Nephron progenitor cell (in vitro differentiated cells): ENCODE measurements at regions not wholly inside any gene's neighbourhood (a gene's known extent, or its start where the extent isn't known, plus 50 kb on each side); places are given as distances from the start of the nearest gene placed in this dataset.

Source experiments
- DNase-seq: peaks from one replicate; pipeline ENCODE4 v3.0.0; 2021
- H3K27ac Mint-ChIP-seq: 2 replicates; pipeline ENCODE4 v1.8.0; 2021; ENCODE audit warnings: mild to moderate bottlenecking, moderate library complexity, mixed read lengths
- H3K27me3 Mint-ChIP-seq: 2 replicates; pipeline ENCODE4 v1.8.0; 2021; ENCODE audit warnings: mild to moderate bottlenecking, low read depth, mixed read lengths; ENCODE audit not compliant: poor library complexity
- H3K36me3 Mint-ChIP-seq: 2 replicates; pipeline ENCODE4 v1.8.0; 2021; ENCODE audit warnings: low read depth, mixed read lengths
- H3K4me1 Mint-ChIP-seq: 2 replicates; pipeline ENCODE4 v1.8.0; 2021; ENCODE audit warnings: mixed read lengths
- H3K4me3 Mint-ChIP-seq: 2 replicates; pipeline ENCODE4 v1.8.0; 2021; ENCODE audit warnings: mild to moderate bottlenecking, moderate library complexity, mixed read lengths
- H3K9me3 Mint-ChIP-seq: 2 replicates; pipeline ENCODE4 v1.8.0; 2021; ENCODE audit warnings: mild to moderate bottlenecking, moderate library complexity, mixed read lengths
- TF ChIP-seq, protein P1 (sequence below): fragments of 200-600 bp; sonication (generic); IDR thresholded peaks from 2 replicates; pipeline ENCODE4 v1.5.0; 2021; ENCODE audit warnings: antibody characterized with exemption

DNA sequence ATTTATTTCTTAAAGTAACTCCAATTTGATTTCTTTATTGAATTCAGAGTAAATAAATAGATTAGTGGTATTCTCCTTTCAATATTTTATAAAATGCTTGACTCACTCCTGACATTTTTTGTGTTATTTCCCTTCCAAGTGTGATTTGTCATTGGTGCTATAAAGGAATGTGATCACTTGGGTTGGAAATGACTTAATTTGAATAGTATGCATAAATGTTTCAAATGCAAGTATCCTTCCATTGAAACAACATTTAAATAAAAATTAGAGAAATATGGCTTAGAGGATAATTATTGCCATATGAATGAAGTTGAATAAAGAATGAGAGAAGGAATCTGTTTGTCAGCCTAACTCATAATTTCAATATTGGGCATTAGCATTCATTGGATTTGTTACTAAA lies 182.7 kb downstream of the PABPC4L start:
- TF ChIP-seq, protein P1, sequence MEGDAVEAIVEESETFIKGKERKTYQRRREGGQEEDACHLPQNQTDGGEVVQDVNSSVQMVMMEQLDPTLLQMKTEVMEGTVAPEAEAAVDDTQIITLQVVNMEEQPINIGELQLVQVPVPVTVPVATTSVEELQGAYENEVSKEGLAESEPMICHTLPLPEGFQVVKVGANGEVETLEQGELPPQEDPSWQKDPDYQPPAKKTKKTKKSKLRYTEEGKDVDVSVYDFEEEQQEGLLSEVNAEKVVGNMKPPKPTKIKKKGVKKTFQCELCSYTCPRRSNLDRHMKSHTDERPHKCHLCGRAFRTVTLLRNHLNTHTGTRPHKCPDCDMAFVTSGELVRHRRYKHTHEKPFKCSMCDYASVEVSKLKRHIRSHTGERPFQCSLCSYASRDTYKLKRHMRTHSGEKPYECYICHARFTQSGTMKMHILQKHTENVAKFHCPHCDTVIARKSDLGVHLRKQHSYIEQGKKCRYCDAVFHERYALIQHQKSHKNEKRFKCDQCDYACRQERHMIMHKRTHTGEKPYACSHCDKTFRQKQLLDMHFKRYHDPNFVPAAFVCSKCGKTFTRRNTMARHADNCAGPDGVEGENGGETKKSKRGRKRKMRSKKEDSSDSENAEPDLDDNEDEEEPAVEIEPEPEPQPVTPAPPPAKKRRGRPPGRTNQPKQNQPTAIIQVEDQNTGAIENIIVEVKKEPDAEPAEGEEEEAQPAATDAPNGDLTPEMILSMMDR = no peak
- H3K4me1 Mint-ChIP-seq = no peaks in the 10 kb centered on the region
- H3K27me3 Mint-ChIP-seq = no peaks in the 10 kb centered on the region
- H3K27ac Mint-ChIP-seq = no peak overlapping the region
- no peaks in the 10 kb centered on the region for H3K36me3 Mint-ChIP-seq
- no peak for DNase-seq
- no peak overlapping the region for H3K4me3 Mint-ChIP-seq
- no peaks in the 10 kb centered on the region for H3K9me3 Mint-ChIP-seq

DNA sequence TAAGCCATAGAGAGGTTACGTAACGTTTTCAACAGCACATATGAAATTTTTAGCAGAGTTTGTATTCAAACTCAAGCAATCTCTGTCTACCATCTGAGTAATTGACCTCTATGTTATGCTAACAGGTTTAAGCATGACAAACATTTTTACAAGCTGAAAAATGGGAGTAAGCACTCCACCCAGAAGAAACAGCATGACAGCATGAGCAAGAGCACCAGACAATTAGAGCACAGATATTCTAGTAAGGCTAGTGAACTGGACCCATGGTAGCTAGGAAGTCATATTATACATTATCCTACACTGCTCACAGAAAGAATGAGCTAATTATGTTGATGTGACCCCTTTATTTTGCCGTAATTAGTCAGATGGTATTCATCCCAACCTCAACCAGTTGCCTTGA lies 200.5 kb downstream of the PABPC4L start:
- Mint-ChIP-seq H3K9me3 (no peaks in the 10 kb centered on the region), H3K27ac (no peak overlapping the region), H3K4me1 (no peaks in the 10 kb centered on the region), H3K27me3 (no peaks in the 10 kb centered on the region), H3K36me3 (no peaks in the 10 kb centered on the region), H3K4me3 (no peak overlapping the region)
- no peak for DNase-seq
- TF ChIP-seq, protein P1 = no peak

DNA sequence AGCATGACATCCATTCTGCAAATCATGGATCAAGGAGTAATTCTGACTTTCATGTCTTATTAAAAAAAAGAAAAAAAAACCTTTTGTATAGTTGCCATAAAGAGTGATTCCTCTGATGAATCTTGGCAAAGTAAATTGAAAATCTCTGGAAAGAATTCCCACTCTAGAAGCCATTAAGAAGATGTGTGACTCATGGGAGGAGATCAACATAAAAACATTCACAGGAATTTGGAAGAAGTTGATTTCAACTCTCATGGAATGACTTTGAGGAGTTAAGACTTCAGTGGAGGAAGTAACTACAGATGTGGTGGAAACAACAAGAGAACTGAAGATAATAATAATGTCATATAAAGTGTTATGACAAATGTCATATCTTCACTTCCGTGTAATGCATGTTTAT lies 204.2 kb downstream of the PABPC4L start:
- Mint-ChIP-seq H3K36me3 (no peaks in the 10 kb centered on the region), H3K9me3 (no peaks in the 10 kb centered on the region), H3K4me1 (no peaks in the 10 kb centered on the region), H3K27me3 (no peaks in the 10 kb centered on the region), H3K4me3 (no peak overlapping the region), H3K27ac (no peak overlapping the region)
- DNase-seq = no peak
- TF ChIP-seq, protein P1 = no peak

DNA sequence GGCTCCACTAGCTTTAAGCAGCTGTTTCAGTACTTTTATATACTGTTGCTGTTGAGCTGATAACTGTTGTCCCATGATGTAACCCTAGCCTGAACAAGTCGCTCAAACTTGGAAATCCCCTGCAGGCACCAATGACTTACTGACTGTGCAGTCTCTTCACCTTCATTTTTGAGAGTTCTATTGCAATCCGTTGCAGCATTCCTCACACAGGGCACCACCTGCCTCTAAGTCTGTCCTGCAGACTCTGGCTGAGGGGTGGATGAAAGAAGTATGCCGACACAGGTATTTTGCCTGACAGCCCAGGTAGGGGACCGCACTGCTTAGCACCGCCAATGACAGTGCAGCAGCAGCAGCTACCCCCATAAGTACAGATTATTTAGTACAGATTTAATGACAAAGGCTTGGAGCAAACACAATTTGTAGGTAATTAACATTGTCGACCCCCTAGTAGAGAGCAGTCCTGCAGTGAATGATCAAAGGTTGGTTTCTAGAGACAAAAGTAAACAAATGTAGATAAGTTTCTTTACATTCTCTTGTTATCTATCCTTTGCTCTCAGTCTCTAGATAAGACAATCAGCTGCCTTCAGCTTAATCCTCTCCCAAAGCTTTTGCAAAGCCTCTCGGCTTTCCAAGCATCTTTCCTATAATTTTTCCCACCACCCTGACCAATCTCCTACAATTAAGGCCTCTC lies 205.0 kb downstream of the PABPC4L start:
- Mint-ChIP-seq H3K9me3 (no peaks in the 10 kb centered on the region), H3K27ac (no peak overlapping the region), H3K4me3 (no peak overlapping the region), H3K27me3 (no peaks in the 10 kb centered on the region), H3K36me3 (no peaks in the 10 kb centered on the region), H3K4me1 (no peaks in the 10 kb centered on the region)
- DNase-seq = no peak
- TF ChIP-seq, protein P1 = no peak

DNA sequence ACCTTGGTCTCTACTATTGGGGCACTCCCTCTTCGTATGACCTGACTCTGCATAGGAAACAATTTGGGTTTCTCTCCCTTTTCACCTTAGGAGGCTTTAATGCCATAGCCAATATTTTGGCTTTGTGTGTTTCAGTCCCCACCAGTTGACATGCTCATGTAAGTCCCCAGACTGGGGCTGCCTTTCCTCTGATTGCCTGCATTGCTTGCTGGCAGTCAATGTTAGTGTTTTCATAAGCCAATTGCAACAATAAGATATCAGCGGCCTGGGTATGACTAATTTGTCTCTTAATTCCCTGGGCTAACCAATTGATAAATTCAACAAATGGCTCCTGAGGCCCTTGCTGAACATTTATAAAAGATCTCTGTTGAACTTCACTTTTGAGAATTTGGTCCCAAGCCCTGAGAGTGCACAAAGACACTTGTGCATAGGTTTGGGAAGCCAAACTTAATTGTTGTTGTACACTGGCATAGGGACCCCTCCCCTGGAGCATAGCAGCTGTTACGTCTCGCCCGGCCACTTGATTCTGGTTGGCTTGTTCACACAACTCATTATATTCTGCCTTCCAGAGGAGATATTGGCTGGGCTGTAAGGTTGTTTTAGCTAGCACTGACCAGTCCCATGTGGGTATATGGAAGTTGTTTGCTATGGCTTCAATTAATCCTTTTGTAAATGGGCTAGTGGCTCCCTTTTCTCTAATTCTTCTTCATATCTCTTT lies 206.2 kb downstream of the PABPC4L start:
- Mint-ChIP-seq H3K36me3 (peaks cover 7% of the 10 kb centered on the region), H3K27me3 (no peaks in the 10 kb centered on the region), H3K9me3 (peaks cover 9% of the 10 kb centered on the region)

More for the DNA sequence above, 206.2 kb downstream of the PABPC4L start:
- Mint-ChIP-seq H3K4me3 (no peak overlapping the region), H3K4me1 (no peaks in the 10 kb centered on the region), H3K27ac (no peak overlapping the region)
- TF ChIP-seq, protein P1 = no peak
- no peak for DNase-seq
